Epithelial cell of esophagus (primary cell): ENCODE measurements at regions not wholly inside any gene's neighbourhood (a gene's known extent, or its start where the extent isn't known, plus 50 kb on each side); places are given as distances from the start of the nearest gene placed in this dataset.

Experiments used
- DNase-seq: peaks from one replicate; pipeline ENCODE4 v3.0.0; 2010; ENCODE audit warnings: low read depth
- H3K4me3 ChIP-seq: 2 replicates; pipeline ENCODE4 v1.5.1; 2011; ENCODE audit warnings: mild to moderate bottlenecking, low read length, control low read depth
- TF ChIP-seq, protein P1 (sequence below): IDR thresholded peaks from 2 replicates; pipeline ENCODE4 v1.5.1; 2011; ENCODE audit warnings: low read depth, mild to moderate bottlenecking, low read length, control low read depth, inconsistent platforms; ENCODE audit not compliant: insufficient read depth; ENCODE audit errors: missing control alignments

DNA sequence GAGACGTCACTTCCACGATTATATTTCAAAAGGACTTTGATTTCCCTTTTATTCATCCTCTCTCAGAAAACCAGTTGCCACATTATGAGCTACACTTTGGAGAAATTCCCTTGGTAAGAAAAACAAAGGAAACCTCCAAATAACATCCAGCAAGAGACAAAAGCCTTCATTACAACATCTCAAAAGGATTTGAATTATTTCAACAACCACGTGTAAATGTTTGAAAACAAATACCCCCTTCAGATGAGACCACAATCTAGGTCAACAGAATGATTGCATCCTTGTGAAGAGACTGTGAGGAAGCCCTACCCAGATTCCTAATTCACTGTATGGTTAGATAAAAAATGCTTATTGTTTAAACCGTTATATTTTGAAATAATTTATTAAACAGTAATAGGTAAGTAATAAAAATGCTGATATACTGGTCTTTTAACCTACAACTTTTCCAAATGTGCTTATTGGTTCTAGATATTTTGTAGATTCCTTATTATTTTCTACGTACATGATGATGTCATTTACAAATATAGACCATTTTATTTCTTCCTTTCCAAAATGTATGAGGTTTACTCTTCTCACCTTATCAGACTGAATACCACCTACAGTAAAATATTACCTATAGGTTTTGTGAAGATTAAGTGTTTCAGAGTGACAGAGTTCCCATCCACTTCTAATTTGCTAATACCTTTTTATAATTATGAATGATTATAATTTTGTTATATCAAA lies 922.7 kb upstream of the CHAC2 start:
- no peak for DNase-seq
- TF ChIP-seq, protein P1, sequence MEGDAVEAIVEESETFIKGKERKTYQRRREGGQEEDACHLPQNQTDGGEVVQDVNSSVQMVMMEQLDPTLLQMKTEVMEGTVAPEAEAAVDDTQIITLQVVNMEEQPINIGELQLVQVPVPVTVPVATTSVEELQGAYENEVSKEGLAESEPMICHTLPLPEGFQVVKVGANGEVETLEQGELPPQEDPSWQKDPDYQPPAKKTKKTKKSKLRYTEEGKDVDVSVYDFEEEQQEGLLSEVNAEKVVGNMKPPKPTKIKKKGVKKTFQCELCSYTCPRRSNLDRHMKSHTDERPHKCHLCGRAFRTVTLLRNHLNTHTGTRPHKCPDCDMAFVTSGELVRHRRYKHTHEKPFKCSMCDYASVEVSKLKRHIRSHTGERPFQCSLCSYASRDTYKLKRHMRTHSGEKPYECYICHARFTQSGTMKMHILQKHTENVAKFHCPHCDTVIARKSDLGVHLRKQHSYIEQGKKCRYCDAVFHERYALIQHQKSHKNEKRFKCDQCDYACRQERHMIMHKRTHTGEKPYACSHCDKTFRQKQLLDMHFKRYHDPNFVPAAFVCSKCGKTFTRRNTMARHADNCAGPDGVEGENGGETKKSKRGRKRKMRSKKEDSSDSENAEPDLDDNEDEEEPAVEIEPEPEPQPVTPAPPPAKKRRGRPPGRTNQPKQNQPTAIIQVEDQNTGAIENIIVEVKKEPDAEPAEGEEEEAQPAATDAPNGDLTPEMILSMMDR = no peak
- H3K4me3 ChIP-seq = no peak overlapping the region

DNA sequence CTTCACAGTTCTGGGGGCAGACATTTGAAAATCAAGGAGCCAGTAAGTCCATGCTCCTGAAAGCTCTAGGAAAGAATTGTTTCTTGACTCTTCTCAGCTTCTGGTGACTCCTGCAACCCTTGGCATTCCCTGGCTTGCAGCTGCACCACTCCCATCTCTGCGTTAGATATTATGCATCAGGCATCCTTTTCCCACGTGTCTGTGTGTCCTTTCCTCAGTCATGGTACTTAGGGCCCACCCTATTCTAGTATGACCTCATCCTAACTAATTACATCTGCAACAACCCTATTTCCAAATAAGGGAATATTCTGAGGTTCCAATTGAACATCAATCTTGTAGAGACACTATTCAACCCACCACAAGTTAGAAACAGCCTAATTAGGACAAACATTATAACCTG lies 931.7 kb upstream of the CHAC2 start:
- TF ChIP-seq, protein P1 = no peak
- H3K4me3 ChIP-seq = no peak overlapping the region
- no peak for DNase-seq

DNA sequence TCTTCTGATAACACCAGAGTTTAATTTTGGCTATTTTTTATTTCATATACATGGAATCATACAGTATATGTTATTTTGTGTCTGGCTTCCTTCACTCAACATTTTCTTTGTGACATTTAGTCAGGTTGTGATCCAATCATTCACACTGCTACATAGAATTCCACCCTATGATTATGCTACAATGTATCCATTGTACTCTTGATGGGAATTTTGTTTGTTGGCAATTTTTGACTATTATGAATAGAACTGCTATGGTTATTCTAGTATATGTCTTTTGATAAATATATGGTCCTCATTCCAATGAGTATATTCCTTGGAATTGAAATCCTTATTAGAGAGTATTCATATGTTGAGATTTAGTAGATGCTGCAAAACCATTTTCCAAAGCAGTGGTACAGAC lies 936.4 kb upstream of the CHAC2 start:
- DNase-seq = no peak
- TF ChIP-seq, protein P1 = no peak
- H3K4me3 ChIP-seq = no peak overlapping the region

DNA sequence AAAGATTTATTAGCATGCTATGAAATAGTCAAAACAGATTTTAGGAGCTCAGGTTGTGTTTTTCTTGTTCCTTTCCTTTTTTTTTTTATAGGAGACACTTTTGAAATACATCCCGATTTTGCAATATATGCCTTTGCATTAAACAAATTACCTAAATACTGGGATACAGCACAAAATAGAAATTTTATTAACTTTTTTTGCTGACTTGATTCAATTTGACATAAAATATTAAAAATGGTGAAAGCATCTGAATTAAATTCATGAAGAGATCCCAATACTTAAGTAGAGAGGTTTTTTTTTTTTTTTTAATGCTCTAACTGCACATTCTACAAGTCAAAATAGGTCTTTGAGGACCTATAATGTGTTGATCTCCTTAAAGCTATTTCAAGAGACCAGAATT lies 939.5 kb upstream of the CHAC2 start:
- no peak for DNase-seq
- TF ChIP-seq, protein P1 = no peak
- H3K4me3 ChIP-seq = no peak overlapping the region

DNA sequence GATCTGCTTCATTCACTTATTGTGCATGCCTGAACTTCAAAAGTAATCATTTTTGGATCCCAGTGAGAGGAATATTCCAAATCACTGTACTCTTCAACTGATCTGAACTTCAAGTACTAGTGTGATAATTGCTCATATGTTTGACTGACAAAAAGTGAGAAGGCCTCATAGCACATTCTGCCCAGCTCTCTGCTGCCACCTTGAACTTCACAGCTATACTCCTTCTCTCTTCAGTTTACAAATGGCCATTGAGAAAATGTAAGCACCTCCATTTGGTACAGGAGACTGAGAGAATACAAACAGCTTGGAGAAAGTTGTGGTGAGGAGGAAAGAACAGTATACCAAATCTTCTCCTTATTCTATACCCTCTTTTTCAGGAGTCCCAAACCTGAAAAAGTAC lies 946.0 kb upstream of the CHAC2 start:
- TF ChIP-seq, protein P1 = peak; percentile 49
- peak; percentile 26 for DNase-seq
- H3K4me3 ChIP-seq = no peak overlapping the region

DNA sequence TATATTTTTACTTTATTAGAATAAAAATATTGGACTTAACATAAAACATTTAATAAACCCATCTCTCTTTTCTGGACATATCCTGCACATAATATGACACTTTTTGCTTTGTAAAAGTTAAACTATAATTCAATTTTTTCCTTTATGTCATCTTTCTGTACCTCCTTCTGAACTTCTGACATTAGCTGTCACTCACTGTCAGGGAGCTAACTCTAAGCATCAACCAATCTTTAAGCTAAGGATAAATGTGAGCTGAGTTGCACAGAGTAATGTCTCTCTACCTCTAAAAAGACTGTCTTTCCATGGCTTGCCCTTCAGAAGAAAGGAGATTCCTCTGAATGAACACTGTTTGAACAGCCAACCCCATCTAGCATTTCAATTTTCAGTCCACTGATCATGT lies 948.6 kb upstream of the CHAC2 start:
- no peak overlapping the region for H3K4me3 ChIP-seq
- no peak for DNase-seq
- TF ChIP-seq, protein P1 = no peak

DNA sequence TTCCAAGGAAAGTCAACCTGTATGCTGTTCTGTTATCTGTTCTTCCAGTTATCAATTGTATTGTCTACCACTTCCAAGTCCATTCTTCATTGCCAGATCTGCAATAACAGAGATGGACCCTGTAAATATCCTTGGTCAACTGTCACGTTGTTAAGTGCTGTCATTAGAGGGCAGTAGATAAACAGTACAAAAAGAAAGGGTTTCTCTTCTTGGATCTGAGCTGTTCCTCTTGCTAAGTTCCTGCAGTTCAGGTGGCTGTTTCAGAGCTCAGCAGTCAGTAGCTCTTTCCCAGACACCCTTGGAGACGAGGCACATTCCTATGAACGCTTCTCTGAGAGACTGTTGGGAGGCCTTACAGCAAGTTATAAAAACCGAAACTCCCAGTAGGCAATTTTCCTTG lies 957.1 kb upstream of the CHAC2 start:
- DNase-seq = peak; percentile 40

More for the DNA sequence above, 957.1 kb upstream of the CHAC2 start:
- no peak overlapping the region for H3K4me3 ChIP-seq
- TF ChIP-seq, protein P1 = peak; percentile 45
